Breast epithelium (tissue), 4 donors: ENCODE measurements at regions not wholly inside any gene's neighbourhood (a gene's known extent, or its start where the extent isn't known, plus 50 kb on each side); places are given as distances from the start of the nearest gene placed in this dataset.

Experiments
- DNase-seq, 2 donors: peaks; one replicate each; pipeline ENCODE4 v3.0.0-alpha.2; 2019; ENCODE audit warnings: low spot score in 2 of 2
- H3K27ac ChIP-seq, 2 donors: fragments of 200-600 bp; sonication (generic) in 1 of 2; one replicate each; pipeline ENCODE4 v1.5.1; 2016 to 2019; ENCODE audit warnings: mild to moderate bottlenecking in 1 of 2
- H3K27me3 ChIP-seq, 2 donors: fragments of 200-600 bp; sonication (generic) in 1 of 2; one replicate each; pipeline versions ENCODE4 v1.5.1 to v1.6.0; 2017 to 2019; ENCODE audit warnings: control low read depth in 1 of 2, mild to moderate bottlenecking in 1 of 2
- H3K36me3 ChIP-seq: fragments of 200-600 bp; one replicate; pipeline ENCODE4 v1.5.1; 2019
- H3K4me1 ChIP-seq, 2 donors: fragments of 200-600 bp; sonication (generic); one replicate each; pipeline ENCODE4 v1.5.1; 2016 to 2019; ENCODE audit warnings: control low read depth in 1 of 2
- H3K4me3 ChIP-seq, 3 donors: fragments of 200-600 bp; sonication (generic); 1 replicate in 2 of 3; 2 replicates in 1 of 3; pipeline ENCODE4 v1.5.1; 2016 to 2019; ENCODE audit warnings: mild to moderate bottlenecking in 3 of 3, moderate library complexity in 2 of 3
- H3K9me3 ChIP-seq, 2 donors: fragments of 200-600 bp; sonication (generic) in 1 of 2; one replicate each; pipeline ENCODE4 v1.5.1; 2016 to 2019; ENCODE audit warnings: control low read depth in 1 of 2
- CTCF ChIP-seq, 3 donors: fragments of 450-650 bp; IDR thresholded peaks; one replicate each; pipeline ENCODE4 v1.5.1; 2016 to 2017; ENCODE audit warnings: antibody characterized with exemption in 3 of 3, mild to moderate bottlenecking in 3 of 3, moderate library complexity in 3 of 3
- POLR2A ChIP-seq: fragments of 450-650 bp; IDR thresholded peaks from one replicate; pipeline ENCODE4 v1.6.1; 2016; ENCODE audit warnings: antibody characterized with exemption, mild to moderate bottlenecking, moderate library complexity
- POLR2AphosphoS5 ChIP-seq, 3 donors: sonication (generic); formaldehyde crosslinking; IDR thresholded peaks; one replicate each; pipeline ENCODE4 v1.6.1; 2017; ENCODE audit warnings: antibody characterized with exemption in 3 of 3
- intact Hi-C: fragments of 100-400 bp; cut with DNase I; formaldehyde crosslinking; loops from one replicate; pipeline ENCODE4 v1.15.1; 2023; ENCODE audit warnings: low total_unique reads

DNA sequence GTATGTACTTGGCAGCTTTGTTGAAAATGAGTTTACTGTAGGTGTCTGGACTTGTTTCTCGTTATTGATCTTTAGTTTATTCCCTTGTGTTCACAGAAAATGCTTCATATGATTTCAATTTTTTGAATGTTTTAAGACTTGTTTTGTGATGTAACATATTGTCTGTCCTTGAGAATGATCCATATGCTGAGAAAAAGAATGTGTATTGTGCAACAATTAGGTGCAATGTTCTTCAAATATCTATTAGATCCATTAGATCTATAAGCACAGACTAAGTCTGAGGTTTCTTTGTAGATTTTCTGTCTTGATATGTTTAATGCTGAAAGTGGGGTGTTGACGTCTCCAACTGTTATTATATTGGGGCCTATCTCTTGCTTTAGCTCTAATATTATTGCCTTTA is 879.6 kb upstream of the LRFN5 start:
- Histone ChIP-seq H3K27ac (no peak overlapping the region), H3K4me1 (no peaks in the 10 kb centered on the region), H3K9me3 (peaks cover 3 to 7% of the 10 kb centered on the region in 2 donors), H3K4me3 (no peak overlapping the region), H3K27me3 (no peaks in the 10 kb centered on the region), H3K36me3 (no peaks in the 10 kb centered on the region)
- DNase-seq = no peak
- intact Hi-C loops = no loop called here
- TF ChIP-seq POLR2A (no peak), CTCF (IDR thresholded peaks at IDR 0.05) (no peak), POLR2AphosphoS5 (IDR thresholded peaks at IDR 0.05) (no peak)

- DNase-seq = no peak
- Histone ChIP-seq H3K4me1 (no peaks in the 10 kb centered on the region), H3K27ac (no peak overlapping the region), H3K4me3 (no peak overlapping the region), H3K27me3 (no peaks in the 10 kb centered on the region), H3K9me3 (peaks cover 8 to 13% of the 10 kb centered on the region in 2 donors), H3K36me3 (no peaks in the 10 kb centered on the region)
- no peak for TF ChIP-seq POLR2A
- TF ChIP-seq CTCF (IDR thresholded peaks at IDR 0.05) = no peak
- no peak for TF ChIP-seq POLR2AphosphoS5 (IDR thresholded peaks at IDR 0.05)
- intact Hi-C loops = no loop called here
These were observed 893.3 kb upstream of the LRFN5 start for GRCh38 chr14:40713387-40713786.

DNA sequence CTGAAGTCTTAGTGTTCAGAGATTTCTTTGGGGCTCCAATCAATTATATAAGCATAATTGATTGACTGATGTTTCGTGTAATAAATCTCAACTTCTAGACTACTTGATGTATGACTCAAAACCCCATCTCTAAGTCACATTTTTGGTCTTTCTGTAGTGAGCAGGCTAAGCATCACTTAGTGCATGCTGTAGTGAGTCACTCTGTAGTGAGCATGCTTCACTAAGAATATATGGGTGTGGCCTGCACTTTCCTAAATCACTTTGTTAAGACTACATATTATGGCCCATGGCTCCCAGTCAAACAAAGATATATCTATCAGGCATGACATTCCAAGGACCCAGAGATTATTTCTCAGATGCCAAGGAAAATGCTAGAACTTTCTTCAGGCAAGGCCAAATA is 909.4 kb upstream of the LRFN5 start:
- Histone ChIP-seq H3K4me1 (no peaks in the 10 kb centered on the region), H3K27ac (no peak overlapping the region), H3K27me3 (no peaks in the 10 kb centered on the region), H3K9me3 (no peaks in the 10 kb centered on the region), H3K4me3 (no peak overlapping the region), H3K36me3 (no peaks in the 10 kb centered on the region)
- no peak for TF ChIP-seq CTCF (IDR thresholded peaks at IDR 0.05)
- TF ChIP-seq POLR2AphosphoS5 (IDR thresholded peaks at IDR 0.05) = no peak
- no peak for TF ChIP-seq POLR2A
- intact Hi-C loops = no loop called here
- no peak for DNase-seq

DNA sequence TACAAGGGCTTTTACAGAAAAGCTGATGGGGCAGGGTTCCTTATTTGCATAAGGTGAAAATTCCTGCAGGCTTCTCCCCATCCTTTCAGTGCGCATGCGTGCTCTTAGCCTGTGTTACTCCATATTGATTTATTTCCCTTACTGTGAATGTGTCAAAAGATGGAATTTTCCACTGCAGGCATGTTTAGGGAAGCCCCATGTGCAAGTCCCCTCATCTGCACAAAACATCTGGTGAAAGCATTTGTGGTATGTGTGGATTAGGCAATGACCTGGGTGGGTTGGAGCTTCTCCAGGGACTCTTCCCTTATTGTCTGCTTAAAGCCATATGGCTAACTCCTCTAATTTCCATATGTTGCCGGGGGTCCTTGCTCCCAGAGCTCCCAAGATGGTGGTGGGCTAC is 912.7 kb upstream of the LRFN5 start:
- Histone ChIP-seq H3K36me3 (no peaks in the 10 kb centered on the region), H3K27me3 (no peaks in the 10 kb centered on the region), H3K27ac (no peak overlapping the region), H3K4me3 (no peak overlapping the region), H3K4me1 (no peaks in the 10 kb centered on the region), H3K9me3 (no peaks in the 10 kb centered on the region)
- TF ChIP-seq CTCF (IDR thresholded peaks at IDR 0.05) = no peak
- intact Hi-C loops = no loop called here
- no peak for DNase-seq

- H3K4me3 ChIP-seq = no peak overlapping the region
- no peaks in the 10 kb centered on the region for H3K36me3 ChIP-seq
- H3K27ac ChIP-seq = no peak overlapping the region
- intact Hi-C loops = no loop called here
- H3K4me1 ChIP-seq = no peaks in the 10 kb centered on the region
- no peaks in the 10 kb centered on the region for H3K9me3 ChIP-seq
- no peaks in the 10 kb centered on the region for H3K27me3 ChIP-seq
- no peak for DNase-seq
- TF ChIP-seq CTCF (IDR thresholded peaks at IDR 0.05) (no peak), POLR2AphosphoS5 (IDR thresholded peaks at IDR 0.05) (no peak), POLR2A (no peak)
These were observed 915.6 kb upstream of the LRFN5 start for GRCh38 chr14:40691066-40691465.
